ENCODE measurements at regions not wholly inside any gene's neighbourhood (a gene's known extent, or its start where the extent isn't known, plus 50 kb on each side); places are given as distances from the start of the nearest gene placed in this dataset.

DNA sequence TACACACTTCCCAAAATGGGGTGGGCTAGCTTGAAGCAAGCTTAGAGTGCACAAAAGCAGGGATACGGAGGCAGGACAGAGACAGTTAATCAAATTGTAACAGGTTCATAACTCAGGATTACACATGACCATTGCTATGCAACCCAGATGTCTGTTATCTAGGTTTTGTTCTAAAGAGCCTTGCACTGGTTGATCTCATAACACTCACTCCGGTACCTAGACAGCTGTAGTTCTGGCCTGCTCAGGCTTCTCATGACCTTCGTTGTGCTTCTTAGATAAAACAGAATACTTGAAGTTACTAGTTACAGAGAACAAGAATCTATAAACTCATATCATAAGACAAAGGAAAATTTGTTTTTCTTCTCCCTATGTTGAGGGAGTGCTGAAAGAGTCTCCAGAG lies 983.4 kb downstream of the TMEM121 start:
- CTCF ChIA-PET, result interaction anchor here (1.2 kb wide), 1 partner anchor 11 kb away, joined by 4 read pairs; no protein-coding TSS in a partner anchor

DNA sequence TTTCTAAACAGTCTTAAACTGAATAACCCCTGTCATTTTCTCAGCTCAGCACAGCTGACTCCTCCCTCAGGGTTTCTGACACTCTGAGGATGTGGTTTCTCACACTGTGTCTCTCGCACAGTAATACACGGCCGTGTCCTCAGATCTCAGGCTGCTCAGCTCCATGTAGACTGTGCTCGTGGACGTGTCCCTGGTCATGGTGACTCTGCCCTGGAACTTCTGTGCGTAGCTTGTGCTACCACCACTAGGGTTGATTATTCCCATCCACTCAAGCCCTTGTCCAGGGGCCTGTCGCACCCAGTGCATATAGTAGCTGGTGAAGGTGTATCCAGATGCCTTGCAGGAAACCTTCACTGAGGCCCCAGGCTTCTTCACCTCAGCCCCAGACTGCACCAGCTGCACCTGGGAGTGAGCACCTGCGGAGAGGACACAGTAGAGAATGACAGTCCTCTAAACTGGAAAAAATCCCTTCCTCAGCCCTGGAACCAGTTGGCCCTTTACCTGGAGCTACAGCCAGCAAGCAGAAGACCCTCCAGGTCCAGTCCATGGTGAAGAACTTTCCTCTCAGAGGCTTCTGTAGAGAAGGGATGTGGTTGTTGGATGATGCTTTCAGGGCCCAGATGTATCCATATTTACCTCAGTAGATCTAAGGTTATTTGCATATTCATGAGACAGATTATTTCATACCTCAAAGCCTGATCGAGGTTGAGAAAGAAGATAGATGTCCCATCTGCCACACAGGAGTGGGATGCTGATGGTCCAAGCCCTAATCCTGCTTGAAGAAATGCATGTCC lies 984.8 kb downstream of the TMEM121 start:
- Histone ChIP-seq H3K9me3 (ENCODE audit: low read depth, low read length, poor library complexity, severe bottlenecking) (no peaks in the 10 kb centered on the region), H3K27ac (ENCODE audit: low read depth, low read length, poor library complexity, severe bottlenecking) (no peak overlapping the region), H3K27me3 (replicated peaks; ENCODE audit: insufficient read depth, low read depth, low read length, poor library complexity) (no peaks in the 10 kb centered on the region), H3K4me1 (ENCODE audit: insufficient read depth, low read length, poor library complexity, severe bottlenecking) (peaks cover 17% of the 10 kb centered on the region), H3K36me3 (ENCODE audit: insufficient read depth, low read length, poor library complexity, severe bottlenecking) (no peaks in the 10 kb centered on the region), H3K4me3 (ENCODE audit: low read depth, low read length, poor library complexity, severe bottlenecking) (no peak overlapping the region)
- no peak for TF ChIP-seq EZH2 (IDR thresholded peaks at IDR 0.05; ENCODE audit: borderline replicate concordance, low read depth, low read length, poor library complexity, severe bottlenecking)
- TF ChIP-seq CTCF (conservative IDR thresholded peaks at IDR 0.05; ENCODE audit: low read depth, low read length), result no peak
- intact Hi-C loops (cut with micrococcal nuclease; ENCODE audit: unreplicated experiment), result no loop called here
- CTCF ChIA-PET, result no interaction called here
- BruUV-seq (replicated peaks), result no TSS peak
- POLR2A ChIA-PET (ENCODE audit: low non-redundant PET), result no interaction called here
- no peak for DNase-seq (ENCODE audit: low spot score)

More for the DNA sequence above, 983.4 kb downstream of the TMEM121 start:
- H3K36me3 ChIP-seq (ENCODE audit: insufficient read depth, low read length, poor library complexity, severe bottlenecking), result no peaks in the 10 kb centered on the region
- H3K9me3 ChIP-seq (ENCODE audit: low read depth, low read length, poor library complexity, severe bottlenecking), result no peaks in the 10 kb centered on the region
- H3K27me3 ChIP-seq (replicated peaks; ENCODE audit: insufficient read depth, low read depth, low read length, poor library complexity), result no peaks in the 10 kb centered on the region
- no peak for DNase-seq (ENCODE audit: low spot score)
- H3K4me1 ChIP-seq (ENCODE audit: insufficient read depth, low read length, poor library complexity, severe bottlenecking), result peaks cover 31% of the 10 kb centered on the region
- no peak overlapping the region for H3K4me3 ChIP-seq (ENCODE audit: low read depth, low read length, poor library complexity, severe bottlenecking)
- no peak for TF ChIP-seq EZH2 (IDR thresholded peaks at IDR 0.05; ENCODE audit: borderline replicate concordance, low read depth, low read length, poor library complexity, severe bottlenecking)
- H3K27ac ChIP-seq (ENCODE audit: low read depth, low read length, poor library complexity, severe bottlenecking), result no peak overlapping the region
- POLR2A ChIA-PET (ENCODE audit: low non-redundant PET), result no interaction called here
- intact Hi-C loops (cut with micrococcal nuclease; ENCODE audit: unreplicated experiment), result no loop called here
- BruUV-seq (replicated peaks), result no TSS peak

DNA sequence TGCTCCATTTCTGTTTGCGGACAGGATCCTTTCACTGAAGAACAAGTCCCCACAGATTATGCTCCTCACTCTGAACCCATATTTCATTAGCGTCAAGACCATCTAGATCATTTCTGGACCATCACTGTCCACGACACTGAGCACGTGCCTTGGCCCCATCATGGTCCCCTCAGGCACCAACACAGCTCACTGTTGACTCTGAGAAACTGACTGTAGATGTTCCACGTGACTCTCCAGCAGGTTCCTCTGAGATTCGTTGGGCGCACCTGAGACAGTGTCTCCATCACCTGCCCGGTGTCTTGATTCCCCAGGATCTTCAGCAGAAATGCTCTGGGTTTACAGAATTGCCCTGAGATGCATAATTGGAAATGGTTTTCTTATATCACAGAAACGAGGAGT lies 985.4 kb downstream of the TMEM121 start:
- POLR2A ChIA-PET (ENCODE audit: low non-redundant PET), result no interaction called here
- BruUV-seq (replicated peaks), result no TSS peak
- peaks cover 12% of the 10 kb centered on the region for H3K4me1 ChIP-seq (ENCODE audit: insufficient read depth, low read length, poor library complexity, severe bottlenecking)
- H3K4me3 ChIP-seq (ENCODE audit: low read depth, low read length, poor library complexity, severe bottlenecking), result no peak overlapping the region
- no peaks in the 10 kb centered on the region for H3K9me3 ChIP-seq (ENCODE audit: low read depth, low read length, poor library complexity, severe bottlenecking)
- intact Hi-C loops (cut with micrococcal nuclease; ENCODE audit: unreplicated experiment), result no loop called here
- no peaks in the 10 kb centered on the region for H3K27me3 ChIP-seq (replicated peaks; ENCODE audit: insufficient read depth, low read depth, low read length, poor library complexity)
- no peak overlapping the region for H3K27ac ChIP-seq (ENCODE audit: low read depth, low read length, poor library complexity, severe bottlenecking)
- TF ChIP-seq CTCF (conservative IDR thresholded peaks at IDR 0.05; ENCODE audit: low read depth, low read length) (no peak), EZH2 (IDR thresholded peaks at IDR 0.05; ENCODE audit: borderline replicate concordance, low read depth, low read length, poor library complexity, severe bottlenecking) (no peak)
- no peak for DNase-seq (ENCODE audit: low spot score)
- CTCF ChIA-PET, result no interaction called here
- no peaks in the 10 kb centered on the region for H3K36me3 ChIP-seq (ENCODE audit: insufficient read depth, low read length, poor library complexity, severe bottlenecking)

- DNase-seq (ENCODE audit: low spot score), result no peak
- intact Hi-C loops (cut with micrococcal nuclease; ENCODE audit: unreplicated experiment), result no loop called here
- H3K4me1 ChIP-seq (ENCODE audit: insufficient read depth, low read length, poor library complexity, severe bottlenecking), result peaks cover 5% of the 10 kb centered on the region
- no peak overlapping the region for H3K4me3 ChIP-seq (ENCODE audit: low read depth, low read length, poor library complexity, severe bottlenecking)
- no peak for TF ChIP-seq EZH2 (IDR thresholded peaks at IDR 0.05; ENCODE audit: borderline replicate concordance, low read depth, low read length, poor library complexity, severe bottlenecking)
- TF ChIP-seq CTCF (conservative IDR thresholded peaks at IDR 0.05; ENCODE audit: low read depth, low read length), result no peak
- H3K27me3 ChIP-seq (replicated peaks; ENCODE audit: insufficient read depth, low read depth, low read length, poor library complexity), result no peaks in the 10 kb centered on the region
- no peaks in the 10 kb centered on the region for H3K9me3 ChIP-seq (ENCODE audit: low read depth, low read length, poor library complexity, severe bottlenecking)
- ChIA-PET CTCF (no interaction called here), POLR2A (ENCODE audit: low non-redundant PET) (no interaction called here)
- H3K27ac ChIP-seq (ENCODE audit: low read depth, low read length, poor library complexity, severe bottlenecking), result no peak overlapping the region
- H3K36me3 ChIP-seq (ENCODE audit: insufficient read depth, low read length, poor library complexity, severe bottlenecking), result no peaks in the 10 kb centered on the region
- no TSS peak for BruUV-seq (replicated peaks)
Measured at GRCh38 chr14:106513302-106513701, 986.9 kb downstream of the TMEM121 start.
